Liver (tissue), 8 donors: ENCODE measurements at regions not wholly inside any gene's neighbourhood (a gene's known extent, or its start where the extent isn't known, plus 50 kb on each side); places are given as distances from the start of the nearest gene placed in this dataset.

ENCODE experiments used
- DNase-seq: peaks from one replicate; pipeline ENCODE4 v3.0.0-alpha.2; 2017; ENCODE audit warnings: low spot score
- H3K27ac ChIP-seq, 2 donors: one replicate each; pipeline ENCODE4 v1.7.0; 2013; ENCODE audit warnings: inconsistent platforms in 2 of 2, low read length in 2 of 2, control low read depth in 1 of 2, low read depth in 1 of 2, mild to moderate bottlenecking in 1 of 2
- H3K27me3 ChIP-seq, 4 donors: one replicate each; pipeline versions ENCODE4 v1.6.1 to v1.7.0; 2013; ENCODE audit warnings: low read length in 3 of 4, inconsistent platforms in 1 of 4, mild to moderate bottlenecking in 1 of 4, moderate library complexity in 1 of 4; ENCODE audit not compliant: control insufficient read depth in 4 of 4, insufficient read depth in 4 of 4
- H3K36me3 ChIP-seq, 4 donors: one replicate each; pipeline versions ENCODE4 v1.6.1 to v1.7.0; 2013; ENCODE audit warnings: low read length in 3 of 4, mild to moderate bottlenecking in 3 of 4, low read depth in 1 of 4, moderate library complexity in 1 of 4; ENCODE audit not compliant: control insufficient read depth in 4 of 4, insufficient read depth in 3 of 4
- H3K4me1 ChIP-seq, 4 donors: one replicate each; pipeline versions ENCODE4 v1.6.1 to v1.7.0; 2013; ENCODE audit warnings: low read length in 3 of 4, mild to moderate bottlenecking in 3 of 4, moderate library complexity in 1 of 4; ENCODE audit not compliant: control insufficient read depth in 4 of 4, insufficient read depth in 4 of 4
- H3K4me3 ChIP-seq, 3 donors: one replicate each; pipeline versions ENCODE4 v1.6.1 to v1.7.0; 2013; ENCODE audit warnings: low read length in 3 of 3, control low read depth in 1 of 3, low read depth in 1 of 3, mild to moderate bottlenecking in 1 of 3
- H3K9ac ChIP-seq, 2 donors: one replicate each; pipeline ENCODE4 v1.7.0; 2013; ENCODE audit warnings: low read length in 2 of 2, mild to moderate bottlenecking in 2 of 2, moderate library complexity in 2 of 2, control low read depth in 1 of 2, low read depth in 1 of 2
- H3K9me3 ChIP-seq, 4 donors: one replicate each; pipeline versions ENCODE4 v1.6.1 to v1.7.0; 2013; ENCODE audit warnings: low read length in 3 of 4; ENCODE audit not compliant: control insufficient read depth in 4 of 4
- ATF3 ChIP-seq: IDR thresholded peaks from 2 replicates; pipeline ENCODE4 v1.6.1; 2016; ENCODE audit warnings: antibody characterized with exemption
- EGR1 ChIP-seq, 2 donors: IDR thresholded peaks; 2 replicates each; pipeline ENCODE4 v1.6.1; 2016 to 2018; ENCODE audit warnings: antibody characterized with exemption in 2 of 2, low read depth in 2 of 2
- FOXA1 ChIP-seq: IDR thresholded peaks from 2 replicates; pipeline ENCODE4 v1.6.1; 2016; ENCODE audit warnings: antibody characterized with exemption
- FOXA2 ChIP-seq: IDR thresholded peaks from 2 replicates; pipeline ENCODE4 v1.6.1; 2016; ENCODE audit warnings: antibody characterized with exemption
- GABPA ChIP-seq, 2 donors: IDR thresholded peaks in 1 of 2; conservative IDR thresholded peaks in 1 of 2; 2 replicates each; pipeline ENCODE4 v1.6.1; 2016; ENCODE audit warnings: antibody characterized with exemption in 2 of 2, mild to moderate bottlenecking in 1 of 2, moderate library complexity in 1 of 2
- HNF4A ChIP-seq, 2 donors: conservative IDR thresholded peaks; 2 replicates each; pipeline ENCODE4 v1.6.1; 2016; ENCODE audit warnings: antibody characterized with exemption in 2 of 2, mild to moderate bottlenecking in 2 of 2
- HNF4G ChIP-seq: IDR thresholded peaks from 2 replicates; pipeline ENCODE4 v1.6.1; 2016; ENCODE audit warnings: antibody characterized with exemption
- JUND ChIP-seq, 2 donors: IDR thresholded peaks; 2 replicates each; pipeline ENCODE4 v1.6.1; 2016; ENCODE audit warnings: antibody characterized with exemption in 2 of 2
- MAX ChIP-seq: IDR thresholded peaks from 2 replicates; pipeline ENCODE4 v1.6.1; 2016; ENCODE audit warnings: antibody characterized with exemption
- NR2F2 ChIP-seq: IDR thresholded peaks from 2 replicates; pipeline ENCODE4 v1.6.1; 2016; ENCODE audit warnings: antibody characterized with exemption
- RAD21 ChIP-seq, 2 donors: IDR thresholded peaks; 2 replicates each; pipeline ENCODE4 v1.6.1; 2016; ENCODE audit warnings: antibody characterized with exemption in 2 of 2, mild to moderate bottlenecking in 2 of 2
- RXRA ChIP-seq, 2 donors: IDR thresholded peaks; 2 replicates each; pipeline ENCODE4 v1.6.1; 2017 to 2018; ENCODE audit warnings: antibody characterized with exemption in 2 of 2, mild to moderate bottlenecking in 1 of 2
- SP1 ChIP-seq: IDR thresholded peaks from 2 replicates; pipeline ENCODE4 v1.6.1; 2018; ENCODE audit warnings: antibody characterized with exemption, mild to moderate bottlenecking
- TAF1 ChIP-seq: conservative IDR thresholded peaks from 2 replicates; pipeline ENCODE4 v1.6.1; 2016; ENCODE audit warnings: antibody characterized with exemption, mild to moderate bottlenecking
- YY1 ChIP-seq: IDR thresholded peaks from 2 replicates; pipeline ENCODE4 v1.6.1; 2016; ENCODE audit warnings: antibody characterized with exemption, mild to moderate bottlenecking
- WGBS: extraction: QIAGEN DNeasy Blood & Tissue Kit; methylation state at CpG from one replicate; pipeline ENCODE4 v1.1.7; 2013; 5-methylcytosine and 5-hydroxymethylcytosine counted together
- TF ChIP-seq, protein P1 (sequence below): IDR thresholded peaks from 2 replicates; pipeline ENCODE4 v1.6.1; 2016; ENCODE audit warnings: antibody characterized with exemption
- TF ChIP-seq, protein P2 (sequence below): IDR thresholded peaks from 2 replicates; pipeline ENCODE4 v1.6.1; 2016; ENCODE audit warnings: antibody characterized with exemption, mild to moderate bottlenecking
- TF ChIP-seq, protein P3 (sequence below): fragments of 150-350 bp; IDR thresholded peaks from 2 replicates; pipeline ENCODE4 v1.5.1; 2017; ENCODE audit warnings: improper control_type of control experiment, low read depth, low read length; ENCODE audit not compliant: missing input control
- donor health status: healthy.
- donor health status: healthy.
- donor health status: healthy.
- donor health status: healthy.
- donor health status: healthy.

- no peak overlapping the region for H3K27ac ChIP-seq
- 95% methylated on average over 5 of the region's 5 CpGs for WGBS
- no peak for DNase-seq
- no peak overlapping the region for H3K9ac ChIP-seq
- H3K27me3 ChIP-seq = no peaks in the 10 kb centered on the region
- H3K9me3 ChIP-seq = no peaks in the 10 kb centered on the region
- H3K4me1 ChIP-seq = no peaks in the 10 kb centered on the region
- TF ChIP-seq JUND (IDR thresholded peaks at IDR 0.05) (no peak), ATF3 (no peak)
- H3K4me3 ChIP-seq = no peak overlapping the region
- no peaks in the 10 kb centered on the region for H3K36me3 ChIP-seq
Measured at GRCh38 chr10:64329510-64329909, 808.3 kb downstream of the REEP3 start.

GRCh38 chr10:64332551-64332950, 811.4 kb downstream of the REEP3 start:
- 68% methylated on average over 1 of the region's 1 CpG for WGBS
- H3K27me3 ChIP-seq = no peaks in the 10 kb centered on the region
- TF ChIP-seq ATF3 (no peak), FOXA2 (no peak), GABPA (IDR thresholded peaks at IDR 0.05 in 1 of 2, conservative IDR thresholded peaks at IDR 0.05 in 1 of 2) (no peak), YY1 (no peak), JUND (IDR thresholded peaks at IDR 0.05) (no peak), NR2F2 (no peak), RXRA (IDR thresholded peaks at IDR 0.05) (no peak), SP1 (no peak), HNF4G (no peak), HNF4A (conservative IDR thresholded peaks at IDR 0.05) (no peak), EGR1 (IDR thresholded peaks at IDR 0.05; ENCODE audit: low read depth in 2 of 2) (no peak), FOXA1 (no peak), MAX (no peak), RAD21 (IDR thresholded peaks at IDR 0.05) (no peak), TAF1 (no peak)
- TF ChIP-seq, protein P1, sequence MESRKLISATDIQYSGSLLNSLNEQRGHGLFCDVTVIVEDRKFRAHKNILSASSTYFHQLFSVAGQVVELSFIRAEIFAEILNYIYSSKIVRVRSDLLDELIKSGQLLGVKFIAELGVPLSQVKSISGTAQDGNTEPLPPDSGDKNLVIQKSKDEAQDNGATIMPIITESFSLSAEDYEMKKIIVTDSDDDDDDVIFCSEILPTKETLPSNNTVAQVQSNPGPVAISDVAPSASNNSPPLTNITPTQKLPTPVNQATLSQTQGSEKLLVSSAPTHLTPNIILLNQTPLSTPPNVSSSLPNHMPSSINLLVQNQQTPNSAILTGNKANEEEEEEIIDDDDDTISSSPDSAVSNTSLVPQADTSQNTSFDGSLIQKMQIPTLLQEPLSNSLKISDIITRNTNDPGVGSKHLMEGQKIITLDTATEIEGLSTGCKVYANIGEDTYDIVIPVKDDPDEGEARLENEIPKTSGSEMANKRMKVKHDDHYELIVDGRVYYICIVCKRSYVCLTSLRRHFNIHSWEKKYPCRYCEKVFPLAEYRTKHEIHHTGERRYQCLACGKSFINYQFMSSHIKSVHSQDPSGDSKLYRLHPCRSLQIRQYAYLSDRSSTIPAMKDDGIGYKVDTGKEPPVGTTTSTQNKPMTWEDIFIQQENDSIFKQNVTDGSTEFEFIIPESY = no peak
- TF ChIP-seq, protein P2, sequence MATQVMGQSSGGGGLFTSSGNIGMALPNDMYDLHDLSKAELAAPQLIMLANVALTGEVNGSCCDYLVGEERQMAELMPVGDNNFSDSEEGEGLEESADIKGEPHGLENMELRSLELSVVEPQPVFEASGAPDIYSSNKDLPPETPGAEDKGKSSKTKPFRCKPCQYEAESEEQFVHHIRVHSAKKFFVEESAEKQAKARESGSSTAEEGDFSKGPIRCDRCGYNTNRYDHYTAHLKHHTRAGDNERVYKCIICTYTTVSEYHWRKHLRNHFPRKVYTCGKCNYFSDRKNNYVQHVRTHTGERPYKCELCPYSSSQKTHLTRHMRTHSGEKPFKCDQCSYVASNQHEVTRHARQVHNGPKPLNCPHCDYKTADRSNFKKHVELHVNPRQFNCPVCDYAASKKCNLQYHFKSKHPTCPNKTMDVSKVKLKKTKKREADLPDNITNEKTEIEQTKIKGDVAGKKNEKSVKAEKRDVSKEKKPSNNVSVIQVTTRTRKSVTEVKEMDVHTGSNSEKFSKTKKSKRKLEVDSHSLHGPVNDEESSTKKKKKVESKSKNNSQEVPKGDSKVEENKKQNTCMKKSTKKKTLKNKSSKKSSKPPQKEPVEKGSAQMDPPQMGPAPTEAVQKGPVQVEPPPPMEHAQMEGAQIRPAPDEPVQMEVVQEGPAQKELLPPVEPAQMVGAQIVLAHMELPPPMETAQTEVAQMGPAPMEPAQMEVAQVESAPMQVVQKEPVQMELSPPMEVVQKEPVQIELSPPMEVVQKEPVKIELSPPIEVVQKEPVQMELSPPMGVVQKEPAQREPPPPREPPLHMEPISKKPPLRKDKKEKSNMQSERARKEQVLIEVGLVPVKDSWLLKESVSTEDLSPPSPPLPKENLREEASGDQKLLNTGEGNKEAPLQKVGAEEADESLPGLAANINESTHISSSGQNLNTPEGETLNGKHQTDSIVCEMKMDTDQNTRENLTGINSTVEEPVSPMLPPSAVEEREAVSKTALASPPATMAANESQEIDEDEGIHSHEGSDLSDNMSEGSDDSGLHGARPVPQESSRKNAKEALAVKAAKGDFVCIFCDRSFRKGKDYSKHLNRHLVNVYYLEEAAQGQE = no peak
- TF ChIP-seq, protein P3, sequence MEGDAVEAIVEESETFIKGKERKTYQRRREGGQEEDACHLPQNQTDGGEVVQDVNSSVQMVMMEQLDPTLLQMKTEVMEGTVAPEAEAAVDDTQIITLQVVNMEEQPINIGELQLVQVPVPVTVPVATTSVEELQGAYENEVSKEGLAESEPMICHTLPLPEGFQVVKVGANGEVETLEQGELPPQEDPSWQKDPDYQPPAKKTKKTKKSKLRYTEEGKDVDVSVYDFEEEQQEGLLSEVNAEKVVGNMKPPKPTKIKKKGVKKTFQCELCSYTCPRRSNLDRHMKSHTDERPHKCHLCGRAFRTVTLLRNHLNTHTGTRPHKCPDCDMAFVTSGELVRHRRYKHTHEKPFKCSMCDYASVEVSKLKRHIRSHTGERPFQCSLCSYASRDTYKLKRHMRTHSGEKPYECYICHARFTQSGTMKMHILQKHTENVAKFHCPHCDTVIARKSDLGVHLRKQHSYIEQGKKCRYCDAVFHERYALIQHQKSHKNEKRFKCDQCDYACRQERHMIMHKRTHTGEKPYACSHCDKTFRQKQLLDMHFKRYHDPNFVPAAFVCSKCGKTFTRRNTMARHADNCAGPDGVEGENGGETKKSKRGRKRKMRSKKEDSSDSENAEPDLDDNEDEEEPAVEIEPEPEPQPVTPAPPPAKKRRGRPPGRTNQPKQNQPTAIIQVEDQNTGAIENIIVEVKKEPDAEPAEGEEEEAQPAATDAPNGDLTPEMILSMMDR = no peak
- H3K27ac ChIP-seq = no peak overlapping the region
- no peaks in the 10 kb centered on the region for H3K4me1 ChIP-seq
- H3K9me3 ChIP-seq = no peaks in the 10 kb centered on the region
- H3K4me3 ChIP-seq = no peak overlapping the region
- no peak for DNase-seq
- no peaks in the 10 kb centered on the region for H3K36me3 ChIP-seq
- no peak overlapping the region for H3K9ac ChIP-seq
